K562 (cell line): ENCODE measurements at regions not wholly inside any gene's neighbourhood (a gene's known extent, or its start where the extent isn't known, plus 50 kb on each side); places are given as distances from the start of the nearest gene placed in this dataset.

ENCODE experiments used
- DNMT1 ChIP-seq: fragments of 450-650 bp; IDR thresholded peaks from 2 replicates; pipeline ENCODE4 v1.6.1; 2016; ENCODE audit warnings: antibody characterized with exemption, mild to moderate bottlenecking
- NCOA6 ChIP-seq: fragments of 450-650 bp; IDR thresholded peaks from 2 replicates; pipeline ENCODE4 v1.6.1; 2017; ENCODE audit warnings: mild to moderate bottlenecking
- TEAD4 ChIP-seq, 2 experiments: sonication (generic) in 1 of 2; formaldehyde crosslinking in 1 of 2; IDR thresholded peaks; 2 replicates each; pipeline versions ENCODE4 v1.6.1 to v1.8.0; 2012 to 2022; ENCODE audit warnings: borderline replicate concordance in 1 of 2, inconsistent platforms in 1 of 2, low read length in 1 of 2, mild to moderate bottlenecking in 1 of 2, missing genetic modification reagents in 1 of 2
- ZFP36 ChIP-seq: fragments of 150-350 bp; IDR thresholded peaks from 2 replicates; pipeline ENCODE4 v1.6.1; 2018; ENCODE audit warnings: low read length, low read depth; ENCODE audit not compliant: partially characterized antibody

DNA sequence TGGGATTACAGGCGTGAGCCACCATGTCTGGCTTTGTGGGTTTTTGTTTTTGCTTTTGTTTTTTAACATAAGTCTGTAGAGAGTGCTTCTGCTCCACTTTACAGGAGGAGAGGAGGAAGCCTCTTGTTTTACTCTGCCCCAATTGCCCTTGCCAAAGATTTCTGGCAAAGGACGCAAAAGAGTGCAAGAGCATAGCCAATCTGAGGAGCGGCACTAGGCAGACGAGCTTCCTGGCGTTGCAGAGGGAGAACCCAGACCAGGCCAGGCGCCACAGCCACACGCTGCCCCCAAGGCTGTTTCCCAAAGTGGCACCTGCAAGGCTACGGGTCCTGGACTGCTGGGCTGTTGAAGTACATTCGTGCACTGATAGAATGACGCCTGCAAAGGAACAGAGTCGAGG lies 96.2 kb downstream of the BBS10 start:
- TF ChIP-seq NCOA6 (no peak), ZFP36 (no peak), DNMT1 (no peak), TEAD4 (IDR thresholded peaks at IDR 0.05; ENCODE audit: low read length) (no peak), TEAD4 (CRISPR knock-in tag; IDR thresholded peaks at IDR 0.05; ENCODE audit: borderline replicate concordance) (no peak)
